ENCODE measurements at regions not wholly inside any gene's neighbourhood (a gene's known extent, or its start where the extent isn't known, plus 50 kb on each side); places are given as distances from the start of the nearest gene placed in this dataset.

GRCh38 chr3:148540266-148540665, 157.4 kb upstream of the AGTR1 start:
- no peaks in the 10 kb centered on the region for H3K36me3 ChIP-seq (ENCODE audit: insufficient read depth, low read length)
- H3K4me3 ChIP-seq (ENCODE audit: low read length), result no peak overlapping the region
- peaks cover 4% of the 10 kb centered on the region for H3K9me3 Mint-ChIP-seq
- no peak overlapping the region for H3K4me3 Mint-ChIP-seq
- H3K27ac Mint-ChIP-seq, result no peak overlapping the region
- H3K4me1 Mint-ChIP-seq (ENCODE audit: low read depth), result no peaks in the 10 kb centered on the region
- DNase-seq, result no peak
- no peaks in the 10 kb centered on the region for H3K36me3 Mint-ChIP-seq (ENCODE audit: low read depth)
- intact Hi-C loops (cut with DNase I, micrococcal nuclease), result no loop called here
- ChIA-PET CTCF (no interaction called here), POLR2A (no interaction called here)
- no peak for ATAC-seq (ENCODE audit: poor library complexity)
- H3K27ac ChIP-seq (ENCODE audit: low read depth in 1 of 2, low read length in 2 of 2), result no peak overlapping the region
- TF ChIP-seq CTCF (IDR thresholded peaks at IDR 0.05), result no peak
- H3K4me1 ChIP-seq (ENCODE audit: insufficient read depth, low read length), result no peaks in the 10 kb centered on the region
- no peaks in the 10 kb centered on the region for H3K27me3 Mint-ChIP-seq
- H3K27me3 ChIP-seq (ENCODE audit: control insufficient read depth in 1 of 2, insufficient read depth in 2 of 2, low read length in 2 of 2), result no peaks in the 10 kb centered on the region
- H3K9me3 ChIP-seq (ENCODE audit: control insufficient read depth in 1 of 2, insufficient read depth in 1 of 2, low read length in 2 of 2), result peaks cover 0 to 3% of the 10 kb centered on the region in 2 experiments

- Histone ChIP-seq H3K27ac (ENCODE audit: low read depth in 1 of 2, low read length in 2 of 2) (no peak overlapping the region), H3K27me3 (ENCODE audit: control insufficient read depth in 1 of 2, insufficient read depth in 2 of 2, low read length in 2 of 2) (no peaks in the 10 kb centered on the region), H3K4me1 (ENCODE audit: insufficient read depth, low read length) (no peaks in the 10 kb centered on the region), H3K4me3 (ENCODE audit: low read length) (no peak overlapping the region), H3K36me3 (ENCODE audit: insufficient read depth, low read length) (no peaks in the 10 kb centered on the region), H3K9me3 (ENCODE audit: control insufficient read depth in 1 of 2, insufficient read depth in 1 of 2, low read length in 2 of 2) (peaks cover 0 to 3% of the 10 kb centered on the region in 2 experiments)
- ChIA-PET CTCF (no interaction called here), POLR2A (no interaction called here)
- intact Hi-C loops (cut with DNase I, micrococcal nuclease), result no loop called here
- TF ChIP-seq CTCF (IDR thresholded peaks at IDR 0.05), result no peak
- Mint-ChIP-seq H3K4me1 (ENCODE audit: low read depth) (no peaks in the 10 kb centered on the region), H3K27me3 (no peaks in the 10 kb centered on the region), H3K9me3 (peaks cover 5% of the 10 kb centered on the region), H3K36me3 (ENCODE audit: low read depth) (no peaks in the 10 kb centered on the region), H3K4me3 (no peak overlapping the region), H3K27ac (no peak overlapping the region)
- no peak for DNase-seq
- no peak for ATAC-seq (ENCODE audit: poor library complexity)
These were observed 156.9 kb upstream of the AGTR1 start for GRCh38 chr3:148540851-148541250.

- Mint-ChIP-seq H3K9me3 (peaks cover 6% of the 10 kb centered on the region), H3K4me3 (no peak overlapping the region), H3K27ac (no peak overlapping the region), H3K36me3 (ENCODE audit: low read depth) (no peaks in the 10 kb centered on the region), H3K4me1 (ENCODE audit: low read depth) (no peaks in the 10 kb centered on the region), H3K27me3 (no peaks in the 10 kb centered on the region)
- ATAC-seq (ENCODE audit: poor library complexity), result no peak
- CTCF ChIA-PET, result no interaction called here
- TF ChIP-seq CTCF (IDR thresholded peaks at IDR 0.05), result no peak
- peaks cover 3 to 5% of the 10 kb centered on the region in 2 experiments for H3K9me3 ChIP-seq (ENCODE audit: control insufficient read depth in 1 of 2, insufficient read depth in 1 of 2, low read length in 2 of 2)
- no peaks in the 10 kb centered on the region for H3K36me3 ChIP-seq (ENCODE audit: insufficient read depth, low read length)
- H3K27me3 ChIP-seq (ENCODE audit: control insufficient read depth in 1 of 2, insufficient read depth in 2 of 2, low read length in 2 of 2), result no peaks in the 10 kb centered on the region
- H3K4me1 ChIP-seq (ENCODE audit: insufficient read depth, low read length), result no peaks in the 10 kb centered on the region
- intact Hi-C loops (cut with DNase I, micrococcal nuclease), result no loop called here
- H3K27ac ChIP-seq (ENCODE audit: low read depth in 1 of 2, low read length in 2 of 2), result no peak overlapping the region
- no peak overlapping the region for H3K4me3 ChIP-seq (ENCODE audit: low read length)
- no peak for DNase-seq
- POLR2A ChIA-PET, result no interaction called here
These were observed 150.7 kb upstream of the AGTR1 start for GRCh38 chr3:148546959-148547358.

Data from CD4-positive, alpha-beta T cell (primary cell).